ENCODE measurements at regions not wholly inside any gene's neighbourhood (a gene's known extent, or its start where the extent isn't known, plus 50 kb on each side); places are given as distances from the start of the nearest gene placed in this dataset.

DNA sequence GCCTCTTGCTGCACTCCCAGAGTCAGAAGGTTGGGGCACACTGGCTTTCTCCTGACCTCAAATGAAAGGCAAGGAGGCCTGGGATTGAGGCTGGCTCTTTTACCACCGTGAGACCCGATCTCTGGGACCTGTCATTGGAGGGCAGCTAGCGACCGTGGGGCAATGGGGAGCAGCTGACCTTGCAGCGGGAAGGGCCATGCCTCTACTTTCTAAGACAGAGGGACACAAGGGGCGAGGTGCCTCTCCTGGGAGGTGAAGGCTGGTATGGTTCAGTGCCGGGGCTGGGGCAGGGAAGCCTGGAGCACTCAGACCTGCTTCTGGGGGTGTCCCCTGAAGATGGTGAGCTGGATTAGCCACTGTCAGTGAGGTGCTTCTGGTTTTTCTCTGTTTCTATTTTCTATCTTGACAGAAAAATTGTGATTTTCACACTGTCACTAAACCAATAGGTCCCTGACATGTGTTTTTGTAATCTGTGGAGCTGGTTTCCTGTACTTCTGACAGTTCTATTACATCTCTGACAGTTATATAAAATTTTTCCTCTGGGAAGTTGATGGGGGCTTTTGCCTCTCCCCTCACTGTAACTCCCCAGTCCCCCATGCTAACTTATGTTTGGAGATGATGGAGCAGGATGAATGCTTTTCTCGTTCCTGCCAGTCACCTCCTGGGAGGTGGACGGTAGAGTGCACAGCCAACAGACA is 340.8 kb downstream of the RPS24 start:
- DNase-seq = no peak

GRCh38 chr10:78375854-78376785 is 342.5 kb downstream of the RPS24 start:
- DNase-seq = no peak

DNA sequence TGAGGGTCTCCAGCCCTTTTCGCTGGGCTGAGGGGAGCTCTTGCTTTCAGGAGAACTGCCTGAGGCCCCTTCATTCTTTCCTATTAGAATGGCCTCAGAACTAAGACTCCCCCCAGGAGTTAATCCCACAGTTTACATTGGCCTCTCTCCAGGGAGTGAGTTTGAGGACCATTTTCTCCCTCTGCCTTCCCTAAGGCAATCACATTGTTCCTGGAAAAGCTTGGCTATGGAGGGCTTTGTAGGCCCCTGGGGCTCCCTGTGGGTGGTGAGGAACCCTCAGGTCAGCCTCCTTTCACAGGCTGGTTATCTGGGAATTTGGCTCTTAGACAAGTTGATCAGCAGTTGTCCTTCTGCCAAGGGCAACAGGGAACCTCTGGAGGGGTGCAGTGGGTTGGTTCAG is 343.7 kb downstream of the RPS24 start:
- DNase-seq = no peak

- no peak for DNase-seq
These were observed 344.5 kb downstream of the RPS24 start for GRCh38 chr10:78378192-78378591.

GRCh38 chr10:78381107-78381506 is 347.4 kb downstream of the RPS24 start:
- DNase-seq = no peak

- no peak for DNase-seq
These were observed 348.4 kb downstream of the RPS24 start for GRCh38 chr10:78382047-78382446.

DNA sequence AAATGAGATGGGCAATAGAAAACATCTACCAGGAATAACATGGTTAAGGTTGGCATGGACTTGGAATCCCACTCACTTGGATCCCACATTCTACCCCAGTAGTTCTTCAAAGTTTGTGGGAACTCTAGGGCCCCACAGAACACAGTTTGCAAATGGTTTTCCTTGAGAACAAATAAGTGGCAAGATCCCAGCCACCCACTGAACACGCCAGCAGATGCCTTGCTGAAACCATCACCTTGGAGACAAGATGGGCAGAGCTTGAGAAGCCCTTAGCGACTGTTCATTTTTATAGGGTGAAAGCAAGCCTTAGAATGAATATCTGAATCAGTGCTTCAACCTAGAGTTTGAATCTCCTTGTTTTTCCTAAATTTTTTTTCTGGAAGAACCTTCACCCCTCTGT is 349.1 kb downstream of the RPS24 start:
- no peak for DNase-seq

- no peak for DNase-seq
These were observed 349.9 kb downstream of the RPS24 start for GRCh38 chr10:78383378-78384048.

DNA sequence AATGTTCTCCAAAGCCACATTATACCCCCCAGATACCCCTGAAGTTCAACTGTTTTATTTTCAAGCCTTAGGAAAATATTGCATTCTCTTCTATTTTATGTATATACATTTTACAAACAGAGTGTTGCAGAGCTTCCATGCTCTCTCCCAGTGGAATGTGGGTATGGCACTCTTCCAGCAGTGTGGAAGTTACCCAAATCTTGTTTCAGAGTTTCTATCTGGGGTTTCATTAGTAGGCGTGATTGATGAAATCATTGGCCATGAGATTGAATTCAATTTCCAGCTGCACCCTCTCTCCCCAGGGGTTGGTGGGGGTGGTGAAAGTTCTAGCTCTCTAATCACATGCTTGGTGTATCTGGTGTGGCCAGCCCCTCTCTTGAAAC is 350.4 kb downstream of the RPS24 start:
- no peak for DNase-seq

- no peak for DNase-seq
These were observed 351.9 kb downstream of the RPS24 start for GRCh38 chr10:78385599-78385998.

GRCh38 chr10:78386509-78386908 is 352.8 kb downstream of the RPS24 start:
- no peak for DNase-seq

GRCh38 chr10:78388331-78389050 is 354.8 kb downstream of the RPS24 start:
- no peak for DNase-seq

- no peak for DNase-seq
These were observed 355.8 kb downstream of the RPS24 start for GRCh38 chr10:78389419-78389818.

DNA sequence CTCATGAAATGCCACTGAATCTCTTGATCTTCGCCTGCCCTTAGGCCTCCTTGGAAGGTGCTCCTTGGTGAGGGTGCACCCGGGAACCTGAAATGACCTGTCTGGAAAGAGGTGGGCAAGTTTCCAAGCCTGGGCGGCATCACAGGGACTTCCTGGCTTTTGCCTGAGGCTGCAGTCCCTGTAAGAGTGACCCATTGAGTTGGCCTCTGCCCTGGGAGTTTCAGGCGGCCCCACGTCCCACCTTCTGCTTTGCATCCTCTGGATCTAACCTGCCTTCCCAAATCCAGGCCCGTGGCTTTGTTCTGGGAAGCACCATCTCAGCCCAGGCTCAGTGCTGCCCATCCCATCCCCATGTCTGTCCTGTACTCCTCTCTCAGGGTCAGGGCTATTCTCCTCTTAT is 356.4 kb downstream of the RPS24 start:
- DNase-seq = no peak

DNA sequence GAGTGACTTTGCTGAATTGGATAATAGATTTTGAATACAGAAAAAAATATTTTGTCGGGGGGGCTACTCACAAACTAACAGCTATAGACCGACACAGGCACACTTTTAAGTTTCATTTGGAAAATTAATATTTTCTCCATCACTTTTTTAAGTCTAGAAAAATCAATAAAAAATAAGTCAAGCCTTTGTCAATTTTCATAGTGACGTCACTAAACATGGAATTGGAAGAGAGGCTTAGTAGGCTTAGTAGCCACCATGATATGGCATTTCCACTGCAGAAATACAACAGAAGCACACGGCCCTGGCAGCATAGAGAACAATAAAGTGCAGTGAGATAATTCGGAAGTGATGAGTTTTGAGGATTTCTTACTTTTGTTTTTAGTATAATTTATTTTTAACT is 357.2 kb downstream of the RPS24 start:
- no peak for DNase-seq

GRCh38 chr10:78391585-78391984 is 357.9 kb downstream of the RPS24 start:
- no peak for DNase-seq

DNA sequence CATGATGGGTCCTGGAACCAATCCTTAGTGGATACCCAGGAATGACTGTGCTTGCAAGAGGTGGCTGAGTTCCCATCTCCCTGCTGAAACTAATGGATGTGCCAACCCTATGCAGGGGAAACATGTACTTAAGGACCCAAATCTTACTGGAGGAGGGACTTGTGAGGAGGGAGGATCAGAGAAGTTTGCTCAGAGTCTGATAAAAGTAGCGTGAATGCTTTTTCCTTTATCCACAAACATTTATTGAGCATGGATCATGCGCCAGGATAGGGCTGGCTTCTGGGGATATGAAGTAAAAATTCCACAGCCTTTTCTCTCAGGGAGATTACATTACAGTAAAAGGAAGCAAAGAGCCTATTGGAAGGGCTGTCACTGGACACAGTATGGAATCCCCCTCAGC is 358.5 kb downstream of the RPS24 start:
- DNase-seq = no peak

- DNase-seq = no peak
These were observed 359.4 kb downstream of the RPS24 start for GRCh38 chr10:78393094-78393493.

DNA sequence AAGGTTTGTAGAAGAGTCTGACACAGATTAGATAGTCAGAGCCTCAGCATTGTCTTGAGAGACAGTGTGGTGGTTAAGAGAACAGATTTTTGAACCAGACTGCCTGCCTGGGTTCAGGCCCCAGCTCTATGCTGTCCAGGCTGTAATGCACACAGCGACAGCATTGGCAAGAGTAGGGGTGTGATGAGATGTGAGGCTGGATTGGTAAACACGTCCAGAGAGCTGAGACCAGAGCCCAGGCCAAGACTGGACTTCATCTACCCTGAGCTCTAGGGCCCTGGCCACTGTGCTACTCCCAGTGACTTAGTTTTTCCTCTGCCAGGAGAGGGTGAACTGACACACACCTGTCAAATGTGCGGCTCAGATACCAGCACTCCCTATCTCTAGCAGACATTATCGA is 360.4 kb downstream of the RPS24 start:
- no peak for DNase-seq

DNA sequence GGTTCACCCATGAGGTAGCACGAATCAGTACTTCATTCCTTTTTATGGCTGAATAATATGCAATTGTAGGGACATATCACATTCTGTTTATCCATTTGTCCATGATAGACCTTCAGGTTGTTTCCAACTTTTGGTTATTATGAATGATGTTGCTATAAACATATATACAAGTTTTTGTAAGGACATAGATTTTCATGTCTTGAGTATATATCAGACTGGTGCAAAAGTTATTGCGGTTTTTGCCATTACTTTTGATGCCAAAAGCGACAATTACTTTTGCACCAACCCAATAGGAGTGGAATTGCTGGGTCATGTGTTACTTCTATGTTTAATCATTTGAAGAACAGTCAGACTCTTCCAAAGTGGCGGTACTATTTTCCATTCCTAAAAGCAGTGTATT is 361.5 kb downstream of the RPS24 start:
- no peak for DNase-seq

GRCh38 chr10:78396754-78397153 is 363.1 kb downstream of the RPS24 start:
- DNase-seq = no peak

- DNase-seq = no peak
These were observed 364.1 kb downstream of the RPS24 start for GRCh38 chr10:78397786-78398185.

DNA sequence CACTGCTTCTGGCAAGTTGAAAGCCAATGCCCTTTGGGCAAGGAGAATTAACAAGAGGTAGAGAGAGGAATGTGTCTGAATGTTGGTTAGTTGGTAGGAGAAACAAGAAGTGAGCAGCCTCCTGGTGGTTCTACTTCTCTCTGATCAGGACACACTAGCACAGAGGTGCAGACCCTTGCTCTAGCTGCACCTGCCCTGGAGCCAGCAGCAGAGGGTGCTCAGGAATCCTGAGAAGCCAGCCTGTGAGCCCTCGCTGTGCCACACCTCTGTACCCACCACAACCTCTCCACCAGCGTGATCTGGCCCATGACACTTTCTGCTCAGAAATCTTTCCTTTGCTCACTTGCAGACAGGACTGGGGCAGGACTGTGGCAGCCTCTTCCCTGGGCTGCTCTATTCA is 364.7 kb downstream of the RPS24 start:
- no peak for DNase-seq

All from NCI-H187 treated with DMSO at 0.1 percent for 48 hours (cell line).